CD14-positive monocyte (primary cell): ENCODE measurements at regions not wholly inside any gene's neighbourhood (a gene's known extent, or its start where the extent isn't known, plus 50 kb on each side); places are given as distances from the start of the nearest gene placed in this dataset.
"Not testable (repeated sequence)": the region's sequence is repeated elsewhere in the genome, so short reads cannot be mapped to it uniquely, and the experiment has no call there.

Experiments used
- DNase-seq, 3 donors: peaks; one replicate each; pipeline ENCODE4 v3.0.0-alpha.2; 2011 to 2022
- H2AFZ ChIP-seq: 2 replicates; pipeline ENCODE4 v1.6.0; 2012; ENCODE audit warnings: mild to moderate bottlenecking, low read depth, low read length, inconsistent platforms; ENCODE audit not compliant: insufficient read depth, poor library complexity, severe bottlenecking
- H3K27ac ChIP-seq, 2 donors: 1 replicate in 1 of 2; 2 replicates in 1 of 2; pipeline ENCODE4 v1.5.1; 2012 to 2013; ENCODE audit warnings: low read length in 2 of 2, control low read depth in 1 of 2, inconsistent platforms in 1 of 2, low read depth in 1 of 2, mild to moderate bottlenecking in 1 of 2
- H3K27me3 ChIP-seq, 2 donors: one replicate each; pipeline versions ENCODE4 v1.6.0 to v1.6.1; 2011 to 2013; ENCODE audit warnings: low read length in 2 of 2; ENCODE audit not compliant: control insufficient read depth in 2 of 2, insufficient read depth in 2 of 2
- H3K36me3 ChIP-seq, 2 donors: replicated peaks in 1 of 2; 1 replicate in 1 of 2; 2 replicates in 1 of 2; pipeline versions ENCODE4 v1.5.1 to v1.6.1; 2012 to 2013; ENCODE audit warnings: low read length in 2 of 2, control low read depth in 1 of 2, inconsistent platforms in 1 of 2, mild to moderate bottlenecking in 1 of 2; ENCODE audit not compliant: insufficient read depth in 2 of 2, control insufficient read depth in 1 of 2
- H3K4me1 ChIP-seq, 2 donors: 1 replicate in 1 of 2; 2 replicates in 1 of 2; pipeline versions ENCODE4 v1.5.1 to v1.6.1; 2012 to 2013; ENCODE audit warnings: low read length in 2 of 2, control low read depth in 1 of 2, inconsistent platforms in 1 of 2, mild to moderate bottlenecking in 1 of 2, moderate library complexity in 1 of 2; ENCODE audit not compliant: insufficient read depth in 2 of 2, control insufficient read depth in 1 of 2
- H3K4me2 ChIP-seq: replicated peaks from 2 replicates; pipeline ENCODE3; 2012; ENCODE audit warnings: low read length, moderate library complexity, mild to moderate bottlenecking; ENCODE audit not compliant: poor library complexity, severe bottlenecking; ENCODE audit errors: extremely low read depth
- H3K4me3 ChIP-seq, 3 experiments: fragments of 200-600 bp in 1 of 3; sonication (generic) in 1 of 3; replicated peaks in 1 of 3; 1 replicate in 2 of 3; 2 replicates in 1 of 3; pipeline ENCODE4 v1.5.1; 2011 to 2013; ENCODE audit warnings: low read length in 3 of 3, mild to moderate bottlenecking in 3 of 3, control low read depth in 2 of 3, low read depth in 2 of 3, inconsistent platforms in 1 of 3, moderate library complexity in 1 of 3
- H3K79me2 ChIP-seq: 2 replicates; pipeline ENCODE4 v1.6.0; 2012; ENCODE audit warnings: mild to moderate bottlenecking, control low read depth, inconsistent platforms, low read length, moderate library complexity; ENCODE audit not compliant: insufficient read depth
- H3K9ac ChIP-seq: 2 replicates; pipeline ENCODE4 v1.6.0; 2017; ENCODE audit warnings: low read length, mild to moderate bottlenecking; ENCODE audit not compliant: insufficient read depth, poor library complexity, severe bottlenecking
- H3K9me3 ChIP-seq, 2 donors: replicated peaks in 1 of 2; 1 replicate in 1 of 2; 2 replicates in 1 of 2; pipeline versions ENCODE4 v1.5.1 to v1.6.1; 2012 to 2013; ENCODE audit warnings: low read length in 2 of 2, control low read depth in 1 of 2; ENCODE audit not compliant: control insufficient read depth in 1 of 2, insufficient read depth in 1 of 2
- H4K20me1 ChIP-seq: 2 replicates; pipeline ENCODE4 v1.6.0; 2012; ENCODE audit warnings: mild to moderate bottlenecking, low read length, control low read depth, moderate library complexity; ENCODE audit not compliant: insufficient read depth
- H3K27ac Mint-ChIP-seq, 7 donors: one replicate each; pipeline ENCODE4 v1.8.0; 2020; ENCODE audit warnings: mild to moderate bottlenecking in 7 of 7, mixed read lengths in 7 of 7, moderate library complexity in 6 of 7, inconsistent platforms in 2 of 7
- H3K27me3 Mint-ChIP-seq, 3 donors: one replicate each; pipeline ENCODE4 v1.8.0; 2021 to 2022; ENCODE audit warnings: low read depth in 3 of 3, mild to moderate bottlenecking in 3 of 3, mixed read lengths in 3 of 3, moderate library complexity in 3 of 3, inconsistent platforms in 1 of 3
- H3K36me3 Mint-ChIP-seq, 2 donors: one replicate each; pipeline ENCODE4 v1.8.0; 2020; ENCODE audit warnings: mixed read lengths in 2 of 2, inconsistent platforms in 1 of 2, mild to moderate bottlenecking in 1 of 2
- H3K4me1 Mint-ChIP-seq: one replicate; pipeline ENCODE4 v1.8.0; 2020; ENCODE audit warnings: mild to moderate bottlenecking, mixed read lengths
- H3K4me3 Mint-ChIP-seq, 2 donors: one replicate each; pipeline ENCODE4 v1.8.0; 2020; ENCODE audit warnings: mild to moderate bottlenecking in 2 of 2, mixed read lengths in 2 of 2, moderate library complexity in 1 of 2
- H3K9me3 Mint-ChIP-seq, 7 donors: one replicate each; pipeline ENCODE4 v1.8.0; 2020 to 2022; ENCODE audit warnings: mixed read lengths in 7 of 7, mild to moderate bottlenecking in 6 of 7, moderate library complexity in 6 of 7, inconsistent platforms in 2 of 7
- CTCF ChIP-seq: fragments of 200-600 bp; IDR thresholded peaks from one replicate; pipeline ENCODE4 v1.8.0; 2022; ENCODE audit warnings: antibody characterized with exemption, mild to moderate bottlenecking
- WGBS: methylation state at CpG from one replicate; pipeline ENCODE4 v1.1.5; 2013; ENCODE audit warnings: missing lambda C conversion rate; ENCODE audit not compliant: insufficient coverage; 5-methylcytosine and 5-hydroxymethylcytosine counted together
- intact Hi-C, 2 donors: fragments of 100-400 bp; cut with micrococcal nuclease; formaldehyde crosslinking; loops; one replicate each; pipeline versions ENCODE4 v1.15.0 to v1.15.1; 2023

DNA sequence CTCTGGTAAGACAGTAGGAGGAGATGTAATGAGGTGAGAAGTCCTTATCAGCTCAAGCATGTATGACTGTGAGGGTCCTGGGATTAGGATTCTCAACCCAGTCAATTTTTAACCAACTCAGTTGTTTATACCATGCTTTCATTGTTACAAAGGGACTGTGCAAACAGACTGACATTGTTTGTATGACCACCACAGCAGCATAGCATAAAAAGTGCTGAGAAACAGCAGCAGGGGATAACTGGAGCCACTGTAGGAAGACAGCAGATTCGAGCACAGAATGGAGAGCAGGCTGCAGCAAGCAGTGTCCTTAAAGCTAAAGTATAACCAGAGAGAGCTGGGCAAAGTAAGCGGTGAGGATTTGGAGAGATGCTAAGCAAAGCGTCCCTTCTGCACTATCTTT lies 829.5 kb downstream of the REEP3 start:
- H4K20me1 ChIP-seq: no peaks in the 10 kb centered on the region
- H3K27ac ChIP-seq: no peak overlapping the region
- Mint-ChIP-seq H3K4me1 (no peaks in the 10 kb centered on the region), H3K36me3 (no peaks in the 10 kb centered on the region), H3K27ac (no peak overlapping the region), H3K27me3 (no peaks in the 10 kb centered on the region), H3K4me3 (no peak overlapping the region), H3K9me3 (peaks cover 0 to 2% (median 0%) of the 10 kb centered on the region in 7 donors)
- no peak overlapping the region for H3K4me2 ChIP-seq
- no peak for DNase-seq
- no peak overlapping the region for H3K9ac ChIP-seq
- WGBS: 71% methylated on average over 2 of the region's 3 CpGs
- intact Hi-C loops: no loop called here
- no peaks in the 10 kb centered on the region for H3K9me3 ChIP-seq
- H3K4me1 ChIP-seq: no peaks in the 10 kb centered on the region
- H3K27me3 ChIP-seq: no peaks in the 10 kb centered on the region
- no peak for TF ChIP-seq CTCF
- no peaks in the 10 kb centered on the region for H3K79me2 ChIP-seq
- no peaks in the 10 kb centered on the region for H3K36me3 ChIP-seq
- no peak overlapping the region for H2AFZ ChIP-seq
- H3K4me3 ChIP-seq: no peak overlapping the region

DNA sequence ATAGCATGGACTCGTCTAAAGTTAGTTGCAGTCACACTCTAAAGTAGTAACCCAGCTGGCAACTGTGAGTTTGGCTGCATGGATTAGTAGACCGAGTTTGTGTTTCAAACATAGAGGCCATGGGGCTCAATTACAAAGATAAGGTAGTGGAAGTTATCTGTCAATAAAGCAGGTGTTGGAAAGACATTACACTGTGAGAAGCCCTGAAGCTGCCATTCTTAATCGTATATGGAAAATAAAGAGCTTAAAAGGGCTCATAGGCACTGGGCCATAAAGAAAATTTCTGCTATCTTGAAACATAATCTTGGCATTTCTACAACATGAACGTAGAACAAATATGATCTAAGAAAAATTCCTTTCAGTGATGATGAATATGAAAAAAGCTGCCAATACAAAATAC lies 837.7 kb downstream of the REEP3 start:
- H3K79me2 ChIP-seq: no peaks in the 10 kb centered on the region
- no peaks in the 10 kb centered on the region for H3K36me3 ChIP-seq
- no peaks in the 10 kb centered on the region for H3K36me3 Mint-ChIP-seq
- no peaks in the 10 kb centered on the region for H4K20me1 ChIP-seq
- H3K4me3 Mint-ChIP-seq: no peak overlapping the region
- no peak for DNase-seq
- no peak overlapping the region for H3K9ac ChIP-seq
- no peaks in the 10 kb centered on the region for H3K4me1 Mint-ChIP-seq
- peaks cover 0 to 2% (median 0%) of the 10 kb centered on the region in 3 donors for H3K27me3 Mint-ChIP-seq
- H3K9me3 Mint-ChIP-seq: peaks cover 3 to 13% (median 5%) of the 10 kb centered on the region in 7 donors
- no peak overlapping the region for H2AFZ ChIP-seq
- 63% methylated on average over 2 of the region's 4 CpGs for WGBS
- H3K4me1 ChIP-seq: no peaks in the 10 kb centered on the region
- H3K4me3 ChIP-seq: no peak overlapping the region
- no peak overlapping the region for H3K4me2 ChIP-seq
- H3K27ac ChIP-seq: no peak overlapping the region
- no peak overlapping the region for H3K27ac Mint-ChIP-seq
- H3K9me3 ChIP-seq: peaks cover 0 to 10% of the 10 kb centered on the region in 2 donors
- no peak for TF ChIP-seq CTCF
- intact Hi-C loops: no loop called here
- no peaks in the 10 kb centered on the region for H3K27me3 ChIP-seq

GRCh38 chr10:64360240-64360639 lies 839.0 kb downstream of the REEP3 start:
- intact Hi-C loops, DNase-seq: not testable (repeated sequence)
- 100% methylated on average over 4 of the region's 6 CpGs for WGBS

More at GRCh38 chr10:64360240-64360639, 839.0 kb downstream of the REEP3 start:
- H3K9me3 ChIP-seq, H3K9ac ChIP-seq, H3K4me3 ChIP-seq, H3K27ac Mint-ChIP-seq, H3K4me2 ChIP-seq, H3K27me3 ChIP-seq, H3K79me2 ChIP-seq, H3K4me1 ChIP-seq, H4K20me1 ChIP-seq, H3K27ac ChIP-seq, H3K36me3 Mint-ChIP-seq, H3K27me3 Mint-ChIP-seq, H3K4me3 Mint-ChIP-seq, H2AFZ ChIP-seq, H3K36me3 ChIP-seq, H3K4me1 Mint-ChIP-seq: not testable (repeated sequence)
- peaks cover 3 to 15% (median 6%) of the 10 kb centered on the region in 7 donors for H3K9me3 Mint-ChIP-seq
